ENCODE measurements at regions not wholly inside any gene's neighbourhood (a gene's known extent, or its start where the extent isn't known, plus 50 kb on each side); places are given as distances from the start of the nearest gene placed in this dataset.

DNA sequence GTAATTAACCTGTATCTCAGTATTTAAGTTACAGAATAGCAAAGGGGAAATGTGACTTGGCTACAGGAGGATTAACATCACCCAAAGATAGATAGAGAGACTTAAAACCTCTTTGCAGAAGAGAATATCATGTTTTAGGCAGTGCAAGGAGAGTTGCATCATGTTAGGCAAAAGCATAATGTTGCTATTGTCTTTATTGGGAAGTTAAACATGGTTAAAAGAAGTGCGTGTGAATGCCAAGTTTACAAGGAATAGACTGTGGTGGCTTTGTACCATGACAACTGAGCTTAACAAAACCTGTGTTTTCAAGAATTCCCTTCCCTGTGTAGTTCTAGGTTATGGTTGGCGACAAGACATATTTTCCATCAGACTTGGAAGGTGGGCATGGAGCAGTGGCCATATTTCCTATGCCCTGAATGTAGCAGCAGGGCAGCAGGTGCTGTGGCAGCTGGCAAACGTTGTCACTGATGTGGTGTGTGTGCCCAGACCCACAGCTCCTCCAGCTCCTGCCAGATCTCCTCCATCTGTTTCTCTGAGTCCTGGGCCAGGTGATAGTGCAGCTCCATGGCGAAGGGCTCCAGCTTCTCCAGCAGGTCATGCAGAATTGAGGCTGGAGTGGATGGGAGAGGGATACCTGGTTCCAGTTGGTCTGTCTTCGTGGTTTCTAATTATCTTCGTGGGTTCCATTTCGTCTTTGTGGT, 163.3 kb downstream of the QRSL1 start:
- DNase-seq (ENCODE audit: low read depth) = no peak
- TF ChIP-seq, protein P1, sequence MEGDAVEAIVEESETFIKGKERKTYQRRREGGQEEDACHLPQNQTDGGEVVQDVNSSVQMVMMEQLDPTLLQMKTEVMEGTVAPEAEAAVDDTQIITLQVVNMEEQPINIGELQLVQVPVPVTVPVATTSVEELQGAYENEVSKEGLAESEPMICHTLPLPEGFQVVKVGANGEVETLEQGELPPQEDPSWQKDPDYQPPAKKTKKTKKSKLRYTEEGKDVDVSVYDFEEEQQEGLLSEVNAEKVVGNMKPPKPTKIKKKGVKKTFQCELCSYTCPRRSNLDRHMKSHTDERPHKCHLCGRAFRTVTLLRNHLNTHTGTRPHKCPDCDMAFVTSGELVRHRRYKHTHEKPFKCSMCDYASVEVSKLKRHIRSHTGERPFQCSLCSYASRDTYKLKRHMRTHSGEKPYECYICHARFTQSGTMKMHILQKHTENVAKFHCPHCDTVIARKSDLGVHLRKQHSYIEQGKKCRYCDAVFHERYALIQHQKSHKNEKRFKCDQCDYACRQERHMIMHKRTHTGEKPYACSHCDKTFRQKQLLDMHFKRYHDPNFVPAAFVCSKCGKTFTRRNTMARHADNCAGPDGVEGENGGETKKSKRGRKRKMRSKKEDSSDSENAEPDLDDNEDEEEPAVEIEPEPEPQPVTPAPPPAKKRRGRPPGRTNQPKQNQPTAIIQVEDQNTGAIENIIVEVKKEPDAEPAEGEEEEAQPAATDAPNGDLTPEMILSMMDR (IDR thresholded peaks at IDR 0.05; ENCODE audit: insufficient read depth, low read depth, low read length) = no peak
- CTCF ChIA-PET = interaction anchor here (0.6 kb wide), 1 partner anchor 16 kb away, joined by 3 read pairs; no protein-coding TSS in a partner anchor
- Histone ChIP-seq H3K36me3 (ENCODE audit: control insufficient read depth, insufficient read depth, low read length) (no peaks in the 10 kb centered on the region), H3K27me3 (ENCODE audit: control insufficient read depth, insufficient read depth, low read length) (no peaks in the 10 kb centered on the region), H3K4me3 (ENCODE audit: low read depth, low read length) (no peak overlapping the region)
- POLR2A ChIA-PET = no interaction called here

- Histone ChIP-seq H3K36me3 (ENCODE audit: control insufficient read depth, insufficient read depth, low read length) (no peaks in the 10 kb centered on the region), H3K4me3 (ENCODE audit: low read depth, low read length) (no peak overlapping the region), H3K27me3 (ENCODE audit: control insufficient read depth, insufficient read depth, low read length) (no peaks in the 10 kb centered on the region)
- TF ChIP-seq, protein P1 (IDR thresholded peaks at IDR 0.05; ENCODE audit: insufficient read depth, low read depth, low read length) = no peak
- POLR2A ChIA-PET = no interaction called here
- CTCF ChIA-PET = no interaction called here
- DNase-seq (ENCODE audit: low read depth) = no peak
Measured at GRCh38 chr6:106790935-106791334, 161.6 kb downstream of the QRSL1 start.

DNA sequence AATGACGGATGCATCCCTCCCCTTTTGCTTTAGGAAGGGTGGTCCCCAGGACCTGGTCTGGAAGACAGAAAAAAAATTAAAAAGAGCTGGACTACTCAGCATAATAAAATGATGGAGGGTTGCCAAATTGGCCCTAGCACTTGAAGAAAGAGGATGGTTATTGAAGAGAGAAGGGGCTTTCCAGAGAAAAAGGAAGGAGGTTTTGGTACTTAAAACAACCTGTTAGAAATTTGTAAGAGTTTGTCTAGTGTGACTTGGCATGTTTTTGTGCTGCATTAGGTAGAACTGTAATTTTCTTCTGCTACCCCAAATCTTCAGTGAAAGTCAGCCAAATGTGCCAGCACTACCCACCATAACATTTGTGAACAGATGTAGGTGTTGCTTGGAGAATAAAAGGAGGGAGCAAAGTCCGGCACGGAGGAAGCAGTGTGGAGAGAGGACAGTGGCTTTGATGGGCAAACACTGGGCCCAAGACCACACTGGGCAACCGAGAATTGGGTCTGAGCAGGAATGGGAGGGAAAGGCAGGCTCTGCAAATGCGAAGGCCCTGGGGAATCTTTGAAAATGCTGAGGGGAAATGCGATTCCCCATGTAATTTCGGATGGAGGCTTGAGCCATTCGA, 160.9 kb downstream of the QRSL1 start:
- Histone ChIP-seq H3K36me3 (ENCODE audit: control insufficient read depth, insufficient read depth, low read length) (no peaks in the 10 kb centered on the region), H3K4me3 (ENCODE audit: low read depth, low read length) (no peak overlapping the region), H3K27me3 (ENCODE audit: control insufficient read depth, insufficient read depth, low read length) (no peaks in the 10 kb centered on the region)
- CTCF ChIA-PET = no interaction called here
- TF ChIP-seq, protein P1 (IDR thresholded peaks at IDR 0.05; ENCODE audit: insufficient read depth, low read depth, low read length) = no peak
- no peak for DNase-seq (ENCODE audit: low read depth)
- POLR2A ChIA-PET = no interaction called here

GRCh38 chr6:106789428-106790148, 160.2 kb downstream of the QRSL1 start:
- no peak for DNase-seq (ENCODE audit: low read depth)
- Histone ChIP-seq H3K36me3 (ENCODE audit: control insufficient read depth, insufficient read depth, low read length) (no peaks in the 10 kb centered on the region), H3K27me3 (ENCODE audit: control insufficient read depth, insufficient read depth, low read length) (no peaks in the 10 kb centered on the region), H3K4me3 (ENCODE audit: low read depth, low read length) (no peak overlapping the region)
- ChIA-PET POLR2A (no interaction called here), CTCF (no interaction called here)
- TF ChIP-seq, protein P1 (IDR thresholded peaks at IDR 0.05; ENCODE audit: insufficient read depth, low read depth, low read length) = no peak

- no peak for DNase-seq (ENCODE audit: low read depth)
- H3K27me3 ChIP-seq (ENCODE audit: control insufficient read depth, insufficient read depth, low read length) = no peaks in the 10 kb centered on the region
- TF ChIP-seq, protein P1 (IDR thresholded peaks at IDR 0.05; ENCODE audit: insufficient read depth, low read depth, low read length) = no peak
- H3K4me3 ChIP-seq (ENCODE audit: low read depth, low read length) = no peak overlapping the region
- H3K36me3 ChIP-seq (ENCODE audit: control insufficient read depth, insufficient read depth, low read length) = no peaks in the 10 kb centered on the region
- ChIA-PET CTCF (no interaction called here), POLR2A (no interaction called here)
Measured at GRCh38 chr6:106788761-106789160, 159.4 kb downstream of the QRSL1 start.
